Astrocyte (in vitro differentiated cells and primary cell): ENCODE measurements at regions not wholly inside any gene's neighbourhood (a gene's known extent, or its start where the extent isn't known, plus 50 kb on each side); places are given as distances from the start of the nearest gene placed in this dataset.

ENCODE experiments used
- EZH2 ChIP-seq: IDR thresholded peaks from 2 replicates; pipeline ENCODE4 v1.6.1; 2012; ENCODE audit warnings: mild to moderate bottlenecking, low read length, inconsistent platforms; ENCODE audit not compliant: insufficient read depth
- TF ChIP-seq, protein P1 (sequence below): IDR thresholded peaks from 2 replicates; pipeline ENCODE4 v1.5.1; 2011; ENCODE audit warnings: low read depth, mild to moderate bottlenecking, inconsistent platforms, low read length, moderate library complexity; ENCODE audit not compliant: insufficient read depth

- TF ChIP-seq, protein P1, sequence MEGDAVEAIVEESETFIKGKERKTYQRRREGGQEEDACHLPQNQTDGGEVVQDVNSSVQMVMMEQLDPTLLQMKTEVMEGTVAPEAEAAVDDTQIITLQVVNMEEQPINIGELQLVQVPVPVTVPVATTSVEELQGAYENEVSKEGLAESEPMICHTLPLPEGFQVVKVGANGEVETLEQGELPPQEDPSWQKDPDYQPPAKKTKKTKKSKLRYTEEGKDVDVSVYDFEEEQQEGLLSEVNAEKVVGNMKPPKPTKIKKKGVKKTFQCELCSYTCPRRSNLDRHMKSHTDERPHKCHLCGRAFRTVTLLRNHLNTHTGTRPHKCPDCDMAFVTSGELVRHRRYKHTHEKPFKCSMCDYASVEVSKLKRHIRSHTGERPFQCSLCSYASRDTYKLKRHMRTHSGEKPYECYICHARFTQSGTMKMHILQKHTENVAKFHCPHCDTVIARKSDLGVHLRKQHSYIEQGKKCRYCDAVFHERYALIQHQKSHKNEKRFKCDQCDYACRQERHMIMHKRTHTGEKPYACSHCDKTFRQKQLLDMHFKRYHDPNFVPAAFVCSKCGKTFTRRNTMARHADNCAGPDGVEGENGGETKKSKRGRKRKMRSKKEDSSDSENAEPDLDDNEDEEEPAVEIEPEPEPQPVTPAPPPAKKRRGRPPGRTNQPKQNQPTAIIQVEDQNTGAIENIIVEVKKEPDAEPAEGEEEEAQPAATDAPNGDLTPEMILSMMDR, result no peak
- TF ChIP-seq EZH2, result no peak
Measured at GRCh38 chr16:47921535-47921934, 234.3 kb downstream of the ABCC12 start.
